Calu3 (cell line): ENCODE measurements at regions not wholly inside any gene's neighbourhood (a gene's known extent, or its start where the extent isn't known, plus 50 kb on each side); places are given as distances from the start of the nearest gene placed in this dataset.

Experiments used
- BruUV-seq: library from RNA; stranded (reverse); fragments of 400-500 nt; replicated peaks from 2 replicates; lab custom pipeline; 2021; lab: Mats Ljungman, UMichigan
- CTCF ChIA-PET: fragments of 300-600 bp; sonication (Branson Sonifier 250); formaldehyde crosslinking; loops from one replicate; lab custom pipeline; 2022; ENCODE audit warnings: antibody characterized with exemption; lab: Charles Lee
- DNase-seq: peaks from one replicate; pipeline ENCODE4 v3.0.0; 2022
- H3K27ac Mint-ChIP-seq: one replicate; pipeline ENCODE4 v1.8.0; 2022; ENCODE audit warnings: mixed read lengths; ENCODE audit not compliant: unreplicated experiment
- H3K27me3 Mint-ChIP-seq: one replicate; pipeline ENCODE4 v1.8.0; 2022; ENCODE audit warnings: mixed read lengths; ENCODE audit not compliant: unreplicated experiment
- H3K36me3 Mint-ChIP-seq: one replicate; pipeline ENCODE4 v1.8.0; 2022; ENCODE audit warnings: mild to moderate bottlenecking, moderate library complexity, mixed read lengths; ENCODE audit not compliant: insufficient read depth, unreplicated experiment
- H3K4me1 Mint-ChIP-seq: one replicate; pipeline ENCODE4 v1.8.0; 2022; ENCODE audit warnings: mild to moderate bottlenecking, low read depth, mixed read lengths; ENCODE audit not compliant: unreplicated experiment
- H3K4me3 Mint-ChIP-seq: one replicate; pipeline ENCODE4 v1.8.0; 2022; ENCODE audit warnings: mild to moderate bottlenecking, low read depth, moderate library complexity, mixed read lengths; ENCODE audit not compliant: unreplicated experiment
- H3K9me3 Mint-ChIP-seq: one replicate; pipeline ENCODE4 v1.8.0; 2022; ENCODE audit warnings: low read depth, mixed read lengths; ENCODE audit not compliant: unreplicated experiment
- CTCF ChIP-seq: fragments of 200-600 bp; IDR thresholded peaks from one replicate; pipeline ENCODE4 v1.8.0; 2022; ENCODE audit warnings: antibody characterized with exemption; ENCODE audit not compliant: unreplicated experiment
- intact Hi-C: fragments of 100-400 bp; cut with micrococcal nuclease; formaldehyde crosslinking; loops from one replicate; pipeline ENCODE4 v1.10.0; 2022; ENCODE audit not compliant: unreplicated experiment

GRCh38 chr5:6849316-6850105 is 136.3 kb downstream of the TENT4A start:
- Mint-ChIP-seq H3K27me3 (no peaks in the 10 kb centered on the region), H3K4me1 (no peaks in the 10 kb centered on the region), H3K4me3 (no peak overlapping the region), H3K36me3 (peaks cover 5% of the 10 kb centered on the region), H3K27ac (no peak overlapping the region), H3K9me3 (peaks cover 12% of the 10 kb centered on the region)
- no TSS peak for BruUV-seq
- intact Hi-C loops: no loop called here
- CTCF ChIA-PET: no interaction called here
- no peak for DNase-seq
- no peak for TF ChIP-seq CTCF

- no peak for DNase-seq
- no TSS peak for BruUV-seq
- Mint-ChIP-seq H3K9me3 (peaks cover 12% of the 10 kb centered on the region), H3K27ac (no peak overlapping the region), H3K4me1 (no peaks in the 10 kb centered on the region), H3K36me3 (peaks cover 5% of the 10 kb centered on the region), H3K4me3 (no peak overlapping the region), H3K27me3 (no peaks in the 10 kb centered on the region)
- no peak for TF ChIP-seq CTCF
- intact Hi-C loops: no loop called here
- CTCF ChIA-PET: no interaction called here
Measured at GRCh38 chr5:6850106-6850432, 136.8 kb downstream of the TENT4A start.

GRCh38 chr5:6856653-6857052 is 143.4 kb downstream of the TENT4A start:
- no peaks in the 10 kb centered on the region for H3K4me1 Mint-ChIP-seq
- intact Hi-C loops: no loop called here
- no TSS peak for BruUV-seq
- no peak overlapping the region for H3K4me3 Mint-ChIP-seq
- no peaks in the 10 kb centered on the region for H3K27me3 Mint-ChIP-seq
- H3K9me3 Mint-ChIP-seq: peaks cover 8% of the 10 kb centered on the region
- no peaks in the 10 kb centered on the region for H3K36me3 Mint-ChIP-seq
- no peak for TF ChIP-seq CTCF
- CTCF ChIA-PET: no interaction called here
- no peak for DNase-seq
- no peak overlapping the region for H3K27ac Mint-ChIP-seq

- no TSS peak for BruUV-seq
- CTCF ChIA-PET: no interaction called here
- no peak for TF ChIP-seq CTCF
- Mint-ChIP-seq H3K4me3 (no peak overlapping the region), H3K4me1 (no peaks in the 10 kb centered on the region), H3K36me3 (no peaks in the 10 kb centered on the region), H3K27ac (no peak overlapping the region), H3K27me3 (no peaks in the 10 kb centered on the region), H3K9me3 (peaks cover 4% of the 10 kb centered on the region)
- DNase-seq: no peak
- intact Hi-C loops: no loop called here
Measured at GRCh38 chr5:6858419-6858818, 145.2 kb downstream of the TENT4A start.
